ENCODE measurements at regions not wholly inside any gene's neighbourhood (a gene's known extent, or its start where the extent isn't known, plus 50 kb on each side); places are given as distances from the start of the nearest gene placed in this dataset.

GRCh38 chr10:58971211-58971610 lies 205.2 kb upstream of the PHYHIPL start:
- ATAC-seq (no peak), DNase-seq (no peak)
- Mint-ChIP-seq H3K27me3 (peaks cover 8% of the 10 kb centered on the region), H3K4me1 (no peaks in the 10 kb centered on the region), H3K27ac (no peak overlapping the region), H3K4me3 (no peak overlapping the region), H3K9me3 (no peaks in the 10 kb centered on the region), H3K36me3 (ENCODE audit: low read depth) (no peaks in the 10 kb centered on the region)

DNA sequence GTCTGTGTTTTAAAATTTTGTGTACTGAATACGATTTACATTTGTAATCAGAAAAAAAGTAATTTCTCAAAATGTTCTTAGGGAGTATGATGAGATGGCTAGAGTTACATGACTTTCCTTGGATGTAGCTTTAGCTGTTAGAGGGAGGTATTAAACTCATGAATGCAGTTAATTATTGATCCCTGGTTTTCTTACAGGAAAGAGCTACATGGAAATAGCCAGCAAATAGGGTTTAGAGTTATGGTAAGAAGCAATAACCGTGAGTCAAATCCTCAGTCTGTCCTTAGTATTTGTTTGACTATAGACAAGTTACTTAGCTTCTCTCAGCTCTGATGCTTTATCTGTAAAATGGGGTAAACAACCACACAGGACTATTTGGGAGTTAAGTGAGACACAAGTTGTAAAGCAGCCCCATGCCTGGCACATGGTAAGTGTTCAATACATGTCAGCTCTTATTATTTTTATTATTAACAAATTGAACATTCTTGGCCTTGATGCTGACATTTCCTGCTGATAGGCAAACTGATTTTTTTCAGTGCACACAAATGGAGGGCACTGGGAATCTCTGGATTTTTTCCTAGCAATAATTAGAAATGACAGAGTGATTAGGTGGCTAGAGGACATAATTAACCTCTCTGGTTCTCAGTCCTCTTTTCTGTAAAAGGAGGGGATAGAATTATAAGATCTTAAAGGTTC lies 204.5 kb upstream of the PHYHIPL start:
- no peaks in the 10 kb centered on the region for H3K36me3 Mint-ChIP-seq (ENCODE audit: low read depth)
- no peaks in the 10 kb centered on the region for H3K9me3 Mint-ChIP-seq
- DNase-seq (no peak), ATAC-seq (no peak)
- no peaks in the 10 kb centered on the region for H3K4me1 Mint-ChIP-seq
- H3K27ac Mint-ChIP-seq = no peak overlapping the region
- H3K4me3 Mint-ChIP-seq = no peak overlapping the region
- peaks cover 7% of the 10 kb centered on the region for H3K27me3 Mint-ChIP-seq

- no peak for DNase-seq
- Mint-ChIP-seq H3K4me1 (no peaks in the 10 kb centered on the region), H3K27ac (no peak overlapping the region), H3K4me3 (no peak overlapping the region), H3K27me3 (peaks cover 3% of the 10 kb centered on the region), H3K9me3 (no peaks in the 10 kb centered on the region), H3K36me3 (ENCODE audit: low read depth) (no peaks in the 10 kb centered on the region)
- ATAC-seq = no peak
Observed at GRCh38 chr10:58972576-58973234, 203.7 kb upstream of the PHYHIPL start.

GRCh38 chr10:58973235-58973595 lies 203.2 kb upstream of the PHYHIPL start:
- Mint-ChIP-seq H3K4me3 (no peak overlapping the region), H3K36me3 (ENCODE audit: low read depth) (no peaks in the 10 kb centered on the region), H3K27me3 (peaks cover 6% of the 10 kb centered on the region), H3K4me1 (no peaks in the 10 kb centered on the region), H3K27ac (no peak overlapping the region), H3K9me3 (no peaks in the 10 kb centered on the region)
- no peak for DNase-seq
- ATAC-seq = no peak

- DNase-seq (no peak), ATAC-seq (no peak)
- Mint-ChIP-seq H3K27me3 (peaks cover 5% of the 10 kb centered on the region), H3K4me1 (no peaks in the 10 kb centered on the region), H3K9me3 (no peaks in the 10 kb centered on the region), H3K27ac (no peak overlapping the region), H3K4me3 (no peak overlapping the region), H3K36me3 (ENCODE audit: low read depth) (no peaks in the 10 kb centered on the region)
Observed at GRCh38 chr10:58976254-58976653, 200.2 kb upstream of the PHYHIPL start.

- Mint-ChIP-seq H3K36me3 (ENCODE audit: low read depth) (no peaks in the 10 kb centered on the region), H3K9me3 (no peaks in the 10 kb centered on the region), H3K4me3 (no peak overlapping the region), H3K27ac (no peak overlapping the region), H3K27me3 (peaks cover 5% of the 10 kb centered on the region), H3K4me1 (no peaks in the 10 kb centered on the region)
- DNase-seq (no peak), ATAC-seq (no peak)
Observed at GRCh38 chr10:58979711-58980110, 196.7 kb upstream of the PHYHIPL start.

- H3K27me3 Mint-ChIP-seq = peaks cover 5% of the 10 kb centered on the region
- H3K4me3 Mint-ChIP-seq = no peak overlapping the region
- DNase-seq (no peak), ATAC-seq (no peak)
- H3K4me1 Mint-ChIP-seq = no peaks in the 10 kb centered on the region
- no peaks in the 10 kb centered on the region for H3K36me3 Mint-ChIP-seq (ENCODE audit: low read depth)
- no peaks in the 10 kb centered on the region for H3K9me3 Mint-ChIP-seq
- H3K27ac Mint-ChIP-seq = no peak overlapping the region
Observed at GRCh38 chr10:58980826-58981415, 195.5 kb upstream of the PHYHIPL start.

DNA sequence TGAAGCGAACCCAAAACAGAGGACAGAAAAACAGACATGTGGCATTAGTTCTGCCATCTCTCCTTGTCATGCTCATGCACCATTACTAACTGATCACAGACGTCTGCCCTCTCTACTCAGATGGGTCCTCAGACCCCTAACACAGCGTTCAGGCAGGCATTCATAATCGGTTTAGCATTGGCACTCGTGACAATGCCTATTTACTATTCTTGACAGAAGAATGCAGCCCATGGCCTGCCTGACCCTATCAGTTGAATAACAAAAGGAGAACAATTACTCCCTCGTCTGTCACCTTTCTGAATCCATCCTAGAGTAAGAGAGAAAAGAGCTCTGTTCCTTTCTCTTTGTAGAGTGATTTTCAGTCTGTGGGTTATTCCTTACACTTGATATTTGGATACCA lies 194.6 kb upstream of the PHYHIPL start:
- Mint-ChIP-seq H3K4me3 (no peak overlapping the region), H3K36me3 (ENCODE audit: low read depth) (no peaks in the 10 kb centered on the region), H3K4me1 (no peaks in the 10 kb centered on the region), H3K9me3 (no peaks in the 10 kb centered on the region), H3K27ac (no peak overlapping the region), H3K27me3 (peaks cover 5% of the 10 kb centered on the region)
- DNase-seq (no peak), ATAC-seq (no peak)

DNA sequence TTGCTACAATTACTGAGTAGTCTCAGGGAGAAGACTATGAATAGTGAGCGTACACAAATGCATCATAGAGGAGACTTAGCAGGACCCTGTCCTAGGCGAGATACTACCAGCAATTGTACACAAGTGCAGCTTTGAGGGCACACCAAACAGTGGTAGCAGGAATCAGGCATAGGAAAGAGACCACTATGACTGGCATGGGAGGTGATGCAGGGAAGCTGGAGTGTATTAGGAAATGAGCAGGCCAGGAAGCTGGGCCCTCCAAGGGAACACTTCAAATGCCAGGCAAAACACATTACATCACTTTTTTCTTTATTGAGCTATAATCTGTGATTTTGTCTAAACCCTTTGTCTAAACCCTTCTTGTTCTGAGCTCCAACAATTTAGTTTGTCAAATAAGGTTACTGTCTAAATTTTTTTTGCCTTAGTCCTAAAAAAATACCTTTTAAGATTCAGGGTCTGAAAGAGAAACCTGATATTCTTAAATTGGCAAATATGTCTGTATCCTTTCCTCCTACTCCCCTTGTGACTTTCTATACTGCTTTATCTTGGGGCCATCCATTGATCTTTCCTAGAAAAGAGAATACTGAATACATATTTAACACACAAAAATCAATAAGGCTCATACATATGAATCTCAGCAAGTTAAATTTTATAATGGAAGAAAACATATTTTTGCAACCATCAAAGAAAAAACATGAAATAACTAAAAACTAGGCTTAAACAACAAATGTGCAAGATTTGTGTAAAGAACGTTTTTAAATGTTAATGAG lies 193.8 kb upstream of the PHYHIPL start:
- Mint-ChIP-seq H3K9me3 (no peaks in the 10 kb centered on the region), H3K4me1 (no peaks in the 10 kb centered on the region), H3K27me3 (peaks cover 5% of the 10 kb centered on the region), H3K36me3 (ENCODE audit: low read depth) (no peaks in the 10 kb centered on the region), H3K4me3 (no peak overlapping the region), H3K27ac (no peak overlapping the region)
- DNase-seq (no peak), ATAC-seq (no peak)

DNA sequence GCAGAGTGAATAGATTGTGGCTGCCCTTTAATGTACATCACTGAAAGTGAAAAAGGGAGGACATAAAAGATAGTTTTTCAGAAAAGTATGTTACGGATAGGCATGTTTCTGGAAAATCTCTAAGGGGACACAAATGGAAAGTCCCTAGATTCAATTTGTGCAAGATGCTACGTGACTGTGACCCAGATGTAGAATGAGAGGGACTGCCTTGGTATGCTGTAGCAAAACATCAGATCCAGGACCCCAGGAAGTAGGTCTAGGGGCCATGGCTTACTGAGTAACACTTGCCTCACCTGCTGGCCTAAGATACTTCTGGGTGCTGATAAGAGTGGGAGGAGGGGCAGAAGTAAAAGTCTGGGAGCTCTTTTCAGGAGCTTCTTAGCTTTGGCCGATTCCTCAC lies 191.2 kb upstream of the PHYHIPL start:
- H3K27me3 Mint-ChIP-seq = no peaks in the 10 kb centered on the region
- H3K27ac Mint-ChIP-seq = no peak overlapping the region
- H3K36me3 Mint-ChIP-seq (ENCODE audit: low read depth) = no peaks in the 10 kb centered on the region
- peaks cover 4% of the 10 kb centered on the region for H3K9me3 Mint-ChIP-seq
- H3K4me1 Mint-ChIP-seq = no peaks in the 10 kb centered on the region
- DNase-seq (no peak), ATAC-seq (no peak)
- no peak overlapping the region for H3K4me3 Mint-ChIP-seq

DNA sequence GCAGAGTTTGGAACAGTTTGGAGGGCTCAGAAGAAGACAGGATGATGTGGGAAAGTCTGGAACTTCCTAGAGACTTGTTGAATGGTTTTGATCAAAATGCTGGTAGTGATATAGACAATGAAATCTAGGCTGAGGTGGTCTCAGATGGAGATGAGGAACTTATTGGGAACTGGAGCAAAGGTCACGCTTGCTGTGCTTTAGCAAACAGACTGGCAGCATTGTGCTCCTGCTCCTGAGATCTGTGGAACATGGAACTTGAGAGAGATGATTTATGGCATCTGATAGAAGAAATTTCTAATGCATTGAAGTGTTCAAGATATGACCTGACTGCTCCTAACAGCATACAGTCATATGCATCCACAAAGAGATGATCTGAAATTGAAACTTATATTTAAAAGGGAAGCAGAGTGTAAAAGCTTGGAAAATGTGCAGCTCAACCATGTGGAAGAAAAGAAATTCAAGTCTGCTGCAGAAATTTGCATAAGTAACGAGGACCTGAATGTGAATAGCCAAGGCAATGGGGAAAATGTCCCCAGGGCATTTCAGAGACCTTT lies 186.9 kb upstream of the PHYHIPL start:
- H3K4me1 Mint-ChIP-seq = no peaks in the 10 kb centered on the region
- peaks cover 4% of the 10 kb centered on the region for H3K9me3 Mint-ChIP-seq
- H3K4me3 Mint-ChIP-seq = no peak overlapping the region
- H3K27ac Mint-ChIP-seq = no peak overlapping the region
- no peaks in the 10 kb centered on the region for H3K36me3 Mint-ChIP-seq (ENCODE audit: low read depth)
- H3K27me3 Mint-ChIP-seq = no peaks in the 10 kb centered on the region
- DNase-seq (no peak), ATAC-seq (no peak)

GRCh38 chr10:58990693-58991092 lies 185.8 kb upstream of the PHYHIPL start:
- H3K9me3 Mint-ChIP-seq = peaks cover 4% of the 10 kb centered on the region
- no peak for ATAC-seq
- H3K27me3 Mint-ChIP-seq = peaks cover 2% of the 10 kb centered on the region
- H3K4me1 Mint-ChIP-seq = no peaks in the 10 kb centered on the region
- DNase-seq = no peak
- no peak overlapping the region for H3K4me3 Mint-ChIP-seq
- no peaks in the 10 kb centered on the region for H3K36me3 Mint-ChIP-seq (ENCODE audit: low read depth)
- H3K27ac Mint-ChIP-seq = no peak overlapping the region

DNA sequence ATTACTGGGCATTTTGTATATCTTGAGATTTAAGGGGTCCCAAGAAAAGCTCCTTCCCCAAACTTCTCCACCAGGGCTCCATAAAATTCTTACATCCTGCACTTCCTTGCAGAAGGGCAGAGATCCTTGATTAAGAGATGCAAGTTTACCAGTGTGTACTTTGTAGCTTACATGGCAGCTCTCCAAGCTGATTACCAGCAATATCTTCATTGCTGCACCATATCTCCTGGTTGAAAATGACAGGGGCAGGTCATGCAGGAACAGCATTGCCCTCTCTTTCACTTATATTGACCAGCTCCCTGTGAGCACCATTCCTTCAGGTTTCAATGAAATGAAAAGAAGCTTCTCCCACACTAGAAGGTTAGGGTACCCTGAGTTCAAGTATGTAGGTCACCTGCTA lies 184.6 kb upstream of the PHYHIPL start:
- Mint-ChIP-seq H3K9me3 (peaks cover 8% of the 10 kb centered on the region), H3K27me3 (peaks cover 6% of the 10 kb centered on the region), H3K4me1 (no peaks in the 10 kb centered on the region), H3K36me3 (ENCODE audit: low read depth) (no peaks in the 10 kb centered on the region), H3K27ac (no peak overlapping the region), H3K4me3 (no peak overlapping the region)
- ATAC-seq (no peak), DNase-seq (no peak)

- no peaks in the 10 kb centered on the region for H3K36me3 Mint-ChIP-seq (ENCODE audit: low read depth)
- no peak overlapping the region for H3K4me3 Mint-ChIP-seq
- peaks cover 8% of the 10 kb centered on the region for H3K9me3 Mint-ChIP-seq
- peaks cover 6% of the 10 kb centered on the region for H3K27me3 Mint-ChIP-seq
- no peaks in the 10 kb centered on the region for H3K4me1 Mint-ChIP-seq
- DNase-seq (no peak), ATAC-seq (no peak)
- H3K27ac Mint-ChIP-seq = no peak overlapping the region
Observed at GRCh38 chr10:58992830-58993460, 183.5 kb upstream of the PHYHIPL start.

Measured in activated naive CD8-positive, alpha-beta T cell treated with anti-CD3 and anti-CD28 coated beads, Interleukin-2, amount 50 U/mL, for 24 hours (primary cell).